GM21723 (cell line): ENCODE measurements at regions not wholly inside any gene's neighbourhood (a gene's known extent, or its start where the extent isn't known, plus 50 kb on each side); places are given as distances from the start of the nearest gene placed in this dataset.
"Not testable (repeated sequence)": the region's sequence is repeated elsewhere in the genome, so short reads cannot be mapped to it uniquely, and the experiment has no call there.

Experiments
- ATAC-seq: cut with Tn5 transposase; IDR thresholded peaks from one replicate; pipeline ENCODE4 v1.9.1; 2021; ENCODE audit warnings: mild to moderate bottlenecking, moderate library complexity; ENCODE audit not compliant: unreplicated experiment

DNA sequence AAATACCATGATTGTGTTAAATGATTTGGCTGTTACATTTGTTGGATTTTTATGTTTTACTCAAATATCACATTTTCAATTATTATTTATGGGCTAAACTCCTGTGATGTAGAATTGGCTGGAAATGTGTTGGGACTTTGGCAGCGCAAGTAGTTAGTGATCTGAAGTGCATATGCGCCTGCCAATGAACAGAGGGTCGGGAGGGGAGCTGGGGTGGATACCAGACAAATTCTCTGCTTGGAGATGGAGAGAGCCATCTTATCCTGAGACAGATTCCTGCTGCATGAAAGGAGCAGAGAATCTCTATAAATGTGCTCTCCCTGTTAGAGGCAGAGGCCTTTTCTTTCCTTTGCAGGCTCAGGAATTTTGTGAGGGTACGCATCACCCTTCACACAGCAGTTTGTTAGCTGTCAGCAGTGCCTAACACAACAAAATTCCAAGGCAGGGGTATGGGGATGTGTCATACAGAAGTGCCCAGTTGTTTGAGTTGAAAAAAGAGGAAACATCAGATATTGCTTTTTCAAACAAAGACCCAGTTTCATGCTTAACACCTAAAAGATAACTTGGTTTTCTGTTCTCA is 489.1 kb downstream of the CSNK1G3 start:
- ATAC-seq, result no peak

DNA sequence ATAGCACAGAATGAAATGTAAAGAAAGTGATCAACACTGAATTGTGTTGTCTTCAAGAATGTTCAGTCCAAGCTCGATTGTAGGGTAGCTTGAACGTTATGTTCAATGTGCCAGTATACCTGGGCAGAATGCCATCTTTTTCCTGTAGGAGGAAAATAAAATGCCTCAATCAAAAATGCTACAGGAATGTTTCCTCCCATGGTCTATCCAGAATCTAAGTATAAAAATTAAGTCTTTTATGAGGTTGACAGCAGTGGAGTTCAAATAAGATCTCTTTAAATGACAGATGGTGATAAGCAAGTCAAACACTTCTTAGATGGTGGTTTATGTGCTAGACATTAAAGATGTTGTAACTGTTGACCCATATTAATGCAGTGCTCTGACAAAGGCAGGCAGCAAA is 488.6 kb downstream of the CSNK1G3 start:
- ATAC-seq, result no peak

DNA sequence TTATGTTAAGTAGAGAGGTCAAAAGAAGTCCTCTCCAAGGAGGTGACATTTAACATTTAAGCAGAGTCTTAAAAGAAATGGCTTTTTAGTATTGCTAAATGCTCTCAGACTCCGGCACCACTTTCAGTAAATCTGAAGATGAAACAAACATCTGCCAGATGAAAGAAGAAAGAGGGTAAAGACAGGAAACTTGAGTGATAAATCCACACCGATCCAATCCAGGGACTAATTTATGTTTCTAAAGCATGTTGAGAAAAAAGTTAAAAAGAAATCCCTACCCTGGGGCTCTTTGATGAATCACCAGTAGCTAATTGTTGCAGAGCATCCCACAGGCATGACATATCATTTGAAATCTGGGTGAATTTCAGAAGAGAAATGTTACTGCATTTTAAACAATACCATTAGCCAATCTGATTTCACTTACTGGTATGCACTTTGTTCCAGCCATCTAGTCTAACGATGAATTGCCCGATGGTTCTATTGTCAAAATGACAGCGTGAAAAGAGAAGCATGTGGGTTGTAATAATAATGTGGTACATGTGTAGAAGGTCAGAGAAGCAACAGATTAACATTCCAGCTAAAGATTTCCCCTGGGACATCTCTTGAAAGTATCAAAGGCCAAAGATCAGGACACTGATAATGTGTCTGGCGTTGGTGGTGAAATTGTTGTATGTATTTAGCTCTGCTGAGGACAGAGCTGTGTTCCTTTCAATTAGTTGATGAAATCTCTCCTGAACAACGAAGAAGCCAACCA is 485.7 kb downstream of the CSNK1G3 start:
- no peak for ATAC-seq

DNA sequence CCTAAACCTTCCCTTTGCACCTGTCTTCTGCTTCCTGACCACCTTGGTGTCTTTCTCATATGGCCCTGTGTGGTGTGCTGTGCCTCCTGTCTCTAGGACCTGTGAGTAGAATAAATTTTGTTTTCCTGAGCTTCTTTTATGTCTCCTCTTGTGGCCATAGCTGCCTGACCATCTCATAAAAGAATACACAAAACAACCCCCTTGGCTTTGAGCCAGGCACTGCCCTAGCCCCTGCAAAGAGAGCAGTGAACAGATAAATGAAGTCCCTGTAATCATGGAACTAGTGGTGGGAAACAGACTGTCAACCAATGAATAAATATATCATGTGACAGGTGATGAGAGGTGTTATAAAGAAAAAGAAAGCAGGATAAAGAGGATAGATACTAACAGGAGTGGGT is 485.1 kb downstream of the CSNK1G3 start:
- ATAC-seq, result no peak

DNA sequence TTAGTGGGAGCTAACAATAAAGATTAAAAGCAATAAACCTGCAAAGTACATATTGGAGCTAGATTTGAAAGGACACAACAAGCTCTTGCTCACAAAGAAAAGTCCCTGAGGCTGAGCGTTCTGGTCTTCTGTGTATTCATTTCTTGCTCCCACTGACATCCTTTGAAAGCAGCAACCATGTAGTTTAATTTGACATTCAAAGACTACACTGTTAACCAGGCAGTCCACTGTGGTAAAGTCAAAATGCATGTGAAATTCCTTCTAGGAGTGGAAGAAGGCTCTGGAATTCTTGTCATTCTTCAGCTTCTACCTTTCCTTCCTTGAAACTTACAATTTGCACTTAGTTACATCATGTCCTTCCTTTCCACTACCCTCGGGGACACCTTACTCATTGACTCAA is 480.7 kb downstream of the CSNK1G3 start:
- no peak for ATAC-seq

DNA sequence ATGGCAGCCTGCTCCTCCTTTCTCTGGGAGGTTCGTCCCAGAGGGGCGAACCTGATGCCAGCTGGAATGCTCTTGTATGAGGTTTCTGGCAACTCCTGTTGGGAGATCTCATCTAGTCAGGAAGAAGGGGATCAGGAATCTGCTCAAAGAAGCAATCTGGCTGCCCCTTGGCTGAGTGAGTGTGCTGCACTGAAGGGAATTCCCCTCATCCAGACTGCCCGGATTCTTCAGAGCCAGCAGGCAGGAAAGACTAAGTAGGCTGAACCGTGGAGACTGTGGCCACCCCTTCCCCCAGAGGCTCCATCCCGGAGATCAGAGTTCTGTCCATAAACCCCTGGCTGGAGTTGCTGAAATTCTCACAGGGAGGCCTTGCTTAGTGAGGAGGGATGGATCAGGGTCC is 476.0 kb downstream of the CSNK1G3 start:
- no peak for ATAC-seq

DNA sequence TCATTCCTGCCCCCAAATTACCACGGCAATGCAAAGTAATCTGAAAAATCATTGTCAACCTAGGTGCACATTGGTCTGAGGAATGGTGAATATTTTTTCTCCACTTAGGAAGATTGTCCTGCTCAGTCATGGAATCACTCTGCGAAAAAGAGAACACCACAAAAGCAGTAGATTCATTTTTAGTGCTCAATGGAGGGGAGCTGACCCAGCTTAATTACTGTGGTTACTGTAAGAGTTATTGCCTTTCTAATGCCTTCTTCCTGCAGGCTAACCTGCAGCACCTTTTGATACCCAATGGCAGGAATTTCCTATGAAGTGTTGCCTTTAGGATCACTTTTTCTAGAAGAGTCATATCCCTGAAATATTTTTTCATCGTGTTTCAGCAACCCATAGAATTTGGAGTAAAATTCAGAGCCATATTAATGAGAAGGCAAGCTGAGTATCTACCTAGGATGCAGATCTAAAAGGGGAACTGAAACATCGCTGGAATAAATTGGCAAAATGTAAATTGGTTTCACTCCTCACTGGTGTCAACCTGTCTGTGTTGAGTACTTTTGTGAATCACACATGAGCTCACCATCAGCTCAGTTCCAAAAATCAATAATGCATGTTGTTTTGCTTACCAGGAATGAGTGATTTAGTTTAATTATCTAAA is 464.5 kb downstream of the CSNK1G3 start:
- peak; percentile 80 for ATAC-seq

DNA sequence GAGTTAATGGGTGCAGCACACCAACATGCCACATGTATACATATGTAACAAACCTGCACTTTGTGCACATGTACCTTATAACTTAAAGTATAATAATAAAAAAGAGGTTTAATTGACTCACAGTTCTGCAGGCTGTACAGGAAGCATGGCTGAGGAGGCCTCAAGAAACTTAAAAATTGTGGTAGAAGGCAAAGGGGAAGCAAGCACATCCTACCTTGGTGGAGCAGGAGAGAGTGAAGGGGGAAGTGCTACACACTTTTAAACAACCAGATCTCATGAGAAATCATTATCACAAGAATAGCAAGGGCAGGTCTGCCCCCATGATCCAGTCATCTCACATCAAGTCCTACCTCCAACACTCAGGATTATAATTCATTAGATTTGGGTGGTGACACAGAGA is 463.5 kb downstream of the CSNK1G3 start:
- ATAC-seq, result not testable (repeated sequence)

DNA sequence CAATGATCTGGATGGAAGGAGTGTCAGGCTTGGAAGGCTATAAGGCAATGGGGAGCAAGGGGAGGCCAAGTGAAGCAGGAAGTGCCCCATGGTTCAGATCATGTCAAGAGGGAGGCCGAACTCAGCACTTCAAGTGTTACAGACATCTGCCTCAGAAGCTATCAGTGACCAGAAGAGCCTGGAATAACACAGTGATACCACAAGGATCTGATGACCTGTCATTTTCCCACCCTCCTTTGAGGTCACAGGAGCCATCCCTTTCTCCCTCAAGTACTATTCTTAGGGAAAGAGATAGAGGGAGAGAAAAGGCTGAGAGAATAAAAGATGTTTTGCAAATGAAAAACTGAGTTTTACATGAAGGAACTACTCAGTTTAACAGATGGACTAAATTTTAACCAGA is 454.8 kb downstream of the CSNK1G3 start:
- no peak for ATAC-seq

DNA sequence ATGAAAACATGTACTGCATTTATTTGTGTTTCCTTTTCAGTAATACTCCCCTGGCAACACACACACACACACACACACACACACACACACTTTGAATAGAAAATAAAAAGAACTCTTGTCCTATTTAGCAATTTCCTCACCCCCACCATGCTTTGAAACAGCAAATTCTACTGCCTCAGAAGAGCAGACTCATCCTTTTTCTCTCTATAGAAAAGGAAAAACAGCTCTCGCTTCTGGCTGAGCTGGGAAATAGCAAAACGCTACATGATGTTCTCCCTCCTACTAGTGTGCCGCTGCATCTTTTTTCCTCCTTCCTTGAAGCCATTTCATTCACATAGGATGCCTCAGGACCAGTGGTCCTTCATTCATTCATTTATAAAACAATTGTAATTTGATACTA is 453.6 kb downstream of the CSNK1G3 start:
- ATAC-seq, result no peak

DNA sequence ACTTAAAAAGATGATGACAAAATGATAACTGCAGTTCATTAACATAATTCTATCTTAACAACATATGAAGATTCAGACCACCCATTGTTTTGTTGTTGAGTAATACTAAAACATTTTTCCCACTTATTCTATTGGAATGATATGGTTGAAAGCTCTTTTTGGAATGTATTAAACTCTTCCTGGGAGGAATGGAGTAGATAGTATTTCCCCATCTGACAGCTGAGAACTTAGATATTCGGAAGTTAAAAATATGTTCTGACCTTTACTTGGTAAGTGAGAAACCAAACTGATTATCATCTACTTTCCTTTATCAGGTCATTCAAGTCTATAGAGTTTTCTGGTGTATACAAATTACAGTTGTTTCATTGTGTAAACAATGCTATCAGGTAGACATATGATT is 452.9 kb downstream of the CSNK1G3 start:
- no peak for ATAC-seq

DNA sequence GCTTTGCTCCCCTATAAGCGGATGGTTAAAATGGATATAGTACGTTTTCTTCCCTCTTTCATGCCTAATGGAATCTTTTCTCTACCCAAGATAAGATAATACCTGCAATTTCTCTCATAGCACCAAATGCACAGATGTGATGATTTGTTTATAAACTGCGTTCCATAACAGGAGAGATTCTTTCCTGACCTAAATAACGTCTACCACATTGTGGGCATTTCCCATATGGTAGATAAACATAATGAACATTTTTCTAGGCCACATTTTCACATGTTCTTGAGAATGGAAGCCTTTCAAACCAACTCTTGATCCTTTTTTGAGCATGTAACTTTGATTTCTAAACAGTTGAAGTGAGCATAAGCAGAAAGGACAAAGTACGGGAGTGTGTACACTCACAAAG is 448.5 kb downstream of the CSNK1G3 start:
- ATAC-seq, result no peak

DNA sequence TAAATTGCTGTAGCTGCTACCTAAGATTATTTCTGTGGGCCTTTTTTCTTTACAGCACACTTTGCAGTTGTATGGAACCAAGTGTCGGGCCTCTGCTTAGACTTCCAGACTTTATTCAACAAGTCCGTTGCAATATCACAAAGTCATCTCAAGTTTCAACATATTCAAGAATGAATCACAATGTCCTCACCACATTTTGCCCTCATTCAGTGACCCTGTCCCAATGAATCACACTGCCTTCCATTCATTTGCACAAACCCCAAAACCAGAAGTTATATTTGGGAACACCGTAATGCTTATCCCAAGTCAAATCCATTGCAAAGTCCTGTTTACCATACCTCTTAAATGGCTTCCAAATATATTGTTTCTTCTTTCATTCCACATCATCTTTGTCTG is 439.6 kb downstream of the CSNK1G3 start:
- no peak for ATAC-seq

DNA sequence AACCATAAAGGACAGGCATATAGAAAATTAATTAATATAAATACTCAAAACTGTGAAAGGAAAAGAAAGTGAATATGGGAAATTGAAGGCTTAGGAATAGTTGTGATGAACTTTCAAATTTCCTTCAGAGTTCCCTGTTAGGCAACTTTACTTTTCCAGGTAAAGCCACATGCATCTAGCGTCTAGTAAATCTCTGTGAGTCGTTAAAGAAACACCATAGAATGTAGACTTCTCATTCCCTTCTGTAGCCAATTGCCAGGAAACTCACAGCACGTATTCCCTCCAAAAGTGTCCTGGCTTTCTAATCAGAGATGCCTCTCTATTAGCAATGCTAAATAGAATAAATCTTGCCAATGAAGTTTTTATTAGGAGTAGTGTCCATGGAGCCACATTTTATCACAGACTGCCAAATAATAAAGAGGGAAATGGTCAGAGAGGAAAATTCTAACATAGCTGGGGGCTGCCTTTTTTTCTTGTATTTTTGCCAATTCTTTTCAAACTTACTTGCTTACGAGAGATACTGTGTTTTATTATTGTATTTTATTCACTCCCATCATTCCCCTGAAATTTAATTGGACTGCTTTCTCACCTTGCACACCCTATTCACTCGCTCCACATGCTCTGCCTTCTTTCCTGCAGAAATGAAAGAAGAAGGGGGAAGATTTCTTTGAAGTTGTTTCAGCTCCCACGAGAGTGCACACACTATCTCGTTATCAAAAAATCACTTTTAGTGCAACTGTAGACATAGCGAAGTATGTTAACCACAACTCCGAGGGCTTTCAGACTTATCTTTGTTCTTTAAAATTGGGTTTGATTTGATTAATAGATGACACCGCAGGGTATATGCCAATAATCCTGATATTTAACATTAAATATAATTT is 439.0 kb downstream of the CSNK1G3 start:
- ATAC-seq, result no peak

DNA sequence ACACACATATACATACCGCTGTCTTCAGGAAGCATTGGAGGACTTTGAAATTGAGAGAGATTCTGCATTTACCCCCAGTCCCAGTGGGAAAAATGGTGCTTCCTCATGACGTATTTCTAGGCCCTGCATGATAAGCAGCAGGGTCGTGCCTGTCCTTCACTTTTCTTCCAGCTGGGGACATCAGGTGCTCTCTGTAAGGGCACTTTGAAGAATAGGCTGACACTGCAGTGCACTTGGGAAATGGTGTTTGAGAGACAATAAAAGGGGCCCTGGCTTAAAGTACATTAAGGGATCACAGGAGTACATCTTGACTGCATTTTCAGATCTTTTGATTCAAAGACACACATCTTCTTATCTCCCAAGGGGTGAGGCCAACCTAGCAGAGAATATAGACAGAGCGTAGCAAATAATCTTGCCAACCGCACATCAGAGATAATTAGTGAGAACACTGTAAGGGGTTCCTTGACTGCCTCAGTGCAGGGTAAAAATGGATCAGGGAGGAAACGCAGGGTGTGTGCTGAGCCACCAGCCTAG is 437.9 kb downstream of the CSNK1G3 start:
- ATAC-seq, result no peak

DNA sequence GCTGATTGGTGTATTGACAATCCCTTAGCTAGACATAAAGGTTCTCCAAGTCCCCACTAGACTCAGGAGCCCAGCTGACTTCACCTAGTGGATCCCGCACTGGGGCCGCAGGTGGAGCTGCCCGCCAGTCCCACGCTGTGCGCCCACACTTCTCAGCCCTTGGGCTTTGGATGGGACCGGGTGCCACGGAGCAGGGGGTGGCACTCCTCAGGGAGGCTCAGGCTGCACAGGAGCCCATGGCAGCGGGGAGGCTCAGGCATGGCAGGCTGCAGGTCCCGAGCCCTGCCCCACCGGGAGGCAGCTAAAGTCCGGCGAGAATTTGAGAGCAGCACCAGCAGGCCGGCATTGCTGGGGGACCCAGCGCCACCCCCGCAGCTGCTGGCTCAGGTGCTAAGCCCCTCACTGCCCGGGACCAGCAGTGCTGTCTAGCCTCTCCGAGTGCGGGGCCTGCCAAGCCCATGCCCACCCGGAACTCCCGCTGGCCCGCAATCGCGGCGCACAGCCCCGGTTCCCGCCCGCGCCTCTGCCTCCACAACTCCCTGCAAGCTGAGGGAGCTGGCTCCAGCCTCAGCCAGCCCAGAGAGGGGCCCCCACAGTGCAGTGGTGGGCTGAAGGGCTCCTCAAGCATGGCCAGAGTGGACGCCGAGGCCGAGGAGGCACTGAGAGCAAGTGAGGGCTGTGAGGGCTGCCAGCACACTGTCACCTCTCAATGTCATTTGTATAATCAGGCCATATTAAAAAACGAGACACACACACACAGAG is 437.2 kb downstream of the CSNK1G3 start:
- no peak for ATAC-seq

DNA sequence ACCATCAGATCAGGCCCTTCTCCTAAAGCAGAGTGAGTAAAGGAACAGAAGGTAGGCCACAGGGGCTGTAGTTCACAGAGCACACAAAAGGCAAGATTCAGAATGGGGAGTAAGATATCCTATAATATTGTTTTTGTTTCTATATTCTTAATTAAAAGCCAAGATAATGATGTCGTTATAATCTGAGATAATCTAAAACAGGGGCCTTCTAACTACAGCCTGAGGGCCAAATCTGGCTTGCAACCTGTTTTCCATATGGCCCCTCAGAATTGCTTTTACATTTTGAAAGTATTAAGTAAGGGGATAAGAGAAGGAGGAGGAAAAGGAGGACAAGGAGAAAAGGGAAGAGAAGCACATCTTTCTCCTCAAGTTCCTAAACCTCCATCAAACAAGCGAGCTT is 435.8 kb downstream of the CSNK1G3 start:
- no peak for ATAC-seq

DNA sequence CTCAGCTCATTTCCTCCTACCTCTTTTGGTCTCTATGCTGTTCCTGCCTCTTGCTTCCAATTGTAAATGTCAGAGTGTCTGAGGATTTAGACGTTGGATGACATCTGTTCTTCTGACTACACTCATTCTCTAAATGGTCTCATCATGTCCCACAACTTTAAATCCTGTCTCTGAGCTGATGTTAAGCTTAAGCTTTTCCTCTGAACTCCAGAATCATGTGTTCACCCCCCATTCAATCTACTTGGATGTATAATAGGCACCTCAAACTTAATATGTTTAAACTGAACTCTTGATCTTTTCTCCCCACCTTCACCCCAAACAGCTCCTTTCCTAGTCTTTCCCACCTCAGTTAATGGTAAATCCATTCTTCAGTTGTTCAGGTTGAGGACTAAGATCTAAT is 433.6 kb downstream of the CSNK1G3 start:
- ATAC-seq, result no peak

DNA sequence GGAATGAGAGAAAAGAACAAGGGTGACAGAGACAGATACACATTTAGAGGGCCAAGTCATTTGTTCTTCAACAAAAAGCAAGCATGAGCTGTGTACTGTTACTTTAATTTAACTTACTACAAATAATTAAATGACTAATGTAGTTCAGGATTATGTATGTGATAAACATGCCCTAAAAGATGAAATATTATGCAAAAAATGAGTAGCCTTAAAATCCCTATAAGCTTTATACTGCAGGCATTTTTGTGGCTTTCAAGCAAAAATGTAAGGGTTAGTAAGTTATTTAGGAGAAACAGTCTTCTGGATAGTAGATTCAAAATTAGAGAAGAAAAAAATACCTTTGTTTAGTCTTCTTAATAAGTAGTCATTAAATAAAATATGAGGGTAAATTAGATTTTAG is 431.2 kb downstream of the CSNK1G3 start:
- ATAC-seq, result no peak

DNA sequence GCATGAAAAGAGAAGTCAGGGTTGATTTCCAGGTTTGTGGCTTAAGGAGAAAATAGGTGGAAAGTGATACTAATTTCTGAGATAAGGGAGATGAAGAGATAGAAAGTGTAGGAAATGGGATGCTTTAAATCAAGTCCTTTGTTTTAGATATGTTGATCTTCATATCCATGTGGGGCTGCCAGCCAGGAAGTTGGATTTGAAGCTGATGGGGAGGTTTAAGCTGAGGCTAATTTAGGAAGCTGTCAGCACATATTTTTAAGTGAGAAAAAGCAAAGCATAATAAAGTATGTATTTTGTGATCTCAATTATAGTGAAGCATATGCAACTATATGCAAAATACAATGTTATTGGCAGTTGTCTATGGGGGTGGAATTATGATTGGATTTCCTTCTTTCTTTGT is 428.4 kb downstream of the CSNK1G3 start:
- no peak for ATAC-seq
